HG03521 (cell line): ENCODE measurements at regions not wholly inside any gene's neighbourhood (a gene's known extent, or its start where the extent isn't known, plus 50 kb on each side); places are given as distances from the start of the nearest gene placed in this dataset.
"Not testable (repeated sequence)": the region's sequence is repeated elsewhere in the genome, so short reads cannot be mapped to it uniquely, and the experiment has no call there.

Experiments used
- ATAC-seq: cut with Tn5 transposase; IDR thresholded peaks from one replicate; pipeline ENCODE4 v1.9.1; 2021; ENCODE audit warnings: mild to moderate bottlenecking, moderate library complexity; ENCODE audit not compliant: unreplicated experiment

DNA sequence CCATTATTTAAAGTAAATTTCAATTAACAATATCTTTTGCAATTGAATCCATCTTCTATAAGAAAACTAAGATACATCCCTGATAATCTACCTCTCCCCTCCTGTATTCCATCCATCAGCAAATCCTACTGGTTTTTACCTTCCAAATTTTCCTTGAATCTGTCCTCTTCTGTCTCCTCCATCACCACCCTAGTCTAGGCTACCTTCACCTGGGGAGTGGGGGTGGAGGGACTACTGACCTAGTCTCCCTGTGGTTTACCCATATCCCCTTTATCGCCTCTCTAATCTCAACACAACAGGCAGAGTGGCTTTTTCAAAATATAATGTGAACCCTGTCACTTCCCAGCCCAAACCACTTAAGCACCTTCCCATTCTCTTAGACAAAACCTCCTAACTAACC lies 327.8 kb downstream of the FAM72C start:
- ATAC-seq, result not testable (repeated sequence)

DNA sequence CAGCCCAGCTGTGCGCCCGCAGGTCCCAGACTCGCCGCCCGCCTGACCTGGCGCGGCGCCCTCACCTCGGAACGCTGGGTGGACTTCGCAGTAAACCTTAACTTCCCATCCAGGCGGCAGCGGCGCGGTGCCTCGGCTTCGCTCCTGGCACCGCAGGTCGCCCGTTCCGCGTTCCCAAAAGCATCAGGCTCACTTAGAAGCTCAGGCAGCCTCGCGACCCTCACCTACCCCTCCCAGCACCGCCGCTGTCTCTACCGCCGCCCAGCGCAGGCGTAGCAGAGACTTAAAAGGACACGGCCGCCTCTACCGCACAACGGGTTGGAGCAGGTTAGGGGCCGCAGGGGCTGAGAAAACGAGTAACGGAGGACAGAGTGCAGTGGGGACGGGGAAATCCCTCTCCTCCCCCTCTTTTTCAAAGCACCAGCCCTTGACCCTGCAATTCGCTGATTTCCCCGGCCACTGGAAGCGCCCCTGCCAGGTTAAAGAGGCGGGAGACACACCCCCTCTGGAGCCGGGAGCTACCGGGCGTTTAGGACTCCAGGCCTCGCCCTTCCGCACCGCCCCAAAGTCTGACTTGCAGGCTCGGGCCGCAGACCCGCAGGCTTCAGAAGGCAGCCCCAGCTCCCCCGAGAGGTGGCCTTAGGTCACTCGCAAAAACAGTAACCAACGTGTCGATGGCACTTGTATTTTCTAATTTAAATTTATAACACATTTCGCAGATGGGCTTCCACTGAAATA lies 328.5 kb downstream of the FAM72C start:
- no peak for ATAC-seq

DNA sequence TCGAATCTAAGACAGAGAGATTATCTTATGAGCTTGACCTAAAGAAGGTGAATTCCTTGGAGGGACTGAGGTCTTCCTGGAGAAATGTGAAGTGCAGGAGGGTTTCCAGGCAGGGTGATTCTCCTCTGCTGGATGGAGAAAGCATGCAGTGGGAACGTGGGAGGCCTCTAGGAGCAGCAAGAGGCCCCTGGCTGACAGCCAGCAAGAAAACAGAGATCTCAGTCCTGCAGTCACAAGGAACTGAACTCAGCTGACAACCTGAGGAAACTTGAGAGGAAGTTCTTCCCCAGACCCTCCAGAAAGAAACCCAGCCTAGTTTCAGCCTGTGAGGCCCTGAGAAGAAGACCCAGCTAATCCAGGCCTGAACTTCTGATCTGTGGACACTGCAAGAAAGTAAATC lies 345.9 kb downstream of the FAM72C start:
- no peak for ATAC-seq

DNA sequence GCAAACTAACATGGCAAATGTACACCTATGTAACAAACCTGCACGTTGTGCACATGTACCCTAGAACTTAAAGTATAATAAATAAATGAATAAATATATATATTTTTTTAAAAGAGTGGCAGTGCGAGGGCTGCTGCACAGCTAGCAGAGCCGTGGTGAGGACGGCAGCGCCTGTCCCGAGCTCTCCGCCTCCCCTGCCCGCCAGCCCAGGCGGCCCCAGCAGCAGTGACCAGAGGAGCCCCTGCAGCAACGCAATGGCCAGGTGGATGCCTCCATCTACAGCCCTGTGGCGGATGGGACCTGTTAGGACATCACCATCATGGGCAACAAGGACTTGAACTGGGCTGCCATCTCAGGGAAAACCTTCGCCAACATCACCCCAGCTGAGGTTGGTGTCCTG lies 351.9 kb downstream of the FAM72C start:
- no peak for ATAC-seq

DNA sequence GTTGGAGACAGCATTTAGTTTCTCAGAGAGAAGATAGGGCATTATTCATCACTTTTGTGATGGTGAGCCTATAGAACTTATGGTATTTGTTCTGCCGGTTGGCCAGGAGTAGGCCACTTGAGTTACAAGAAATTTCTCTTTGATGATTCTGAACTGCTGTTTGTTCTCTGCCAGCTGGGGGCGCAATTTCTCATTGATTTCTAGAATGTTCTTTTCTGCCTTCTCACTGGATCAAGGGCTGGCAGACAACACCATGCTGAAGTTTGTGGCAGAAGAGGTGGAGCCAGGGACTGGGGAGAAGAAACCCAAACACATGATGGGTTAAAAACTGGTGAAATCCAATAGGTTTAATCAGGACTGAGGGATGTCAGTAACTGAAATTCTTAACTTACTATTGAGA lies 360.6 kb downstream of the FAM72C start:
- no peak for ATAC-seq

DNA sequence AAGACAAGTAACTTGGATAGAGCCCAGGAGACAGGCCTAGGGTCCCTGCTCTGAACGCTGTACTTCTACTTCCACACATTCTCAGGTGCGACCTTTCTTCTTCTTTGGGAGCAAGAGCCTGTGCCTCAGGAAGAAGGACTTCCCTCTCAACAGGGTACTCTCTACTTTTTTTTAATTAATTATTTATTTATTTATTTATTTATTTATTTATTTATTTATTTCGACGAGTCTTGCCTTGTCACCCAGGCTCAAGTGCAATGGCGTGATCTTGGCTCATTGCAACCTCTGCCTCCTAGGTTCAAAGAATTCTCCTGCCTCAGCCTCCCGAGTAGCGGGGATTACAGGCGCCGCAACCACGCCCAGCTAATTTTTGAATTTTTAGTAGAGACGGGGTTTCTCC lies 361.6 kb downstream of the FAM72C start:
- no peak for ATAC-seq

DNA sequence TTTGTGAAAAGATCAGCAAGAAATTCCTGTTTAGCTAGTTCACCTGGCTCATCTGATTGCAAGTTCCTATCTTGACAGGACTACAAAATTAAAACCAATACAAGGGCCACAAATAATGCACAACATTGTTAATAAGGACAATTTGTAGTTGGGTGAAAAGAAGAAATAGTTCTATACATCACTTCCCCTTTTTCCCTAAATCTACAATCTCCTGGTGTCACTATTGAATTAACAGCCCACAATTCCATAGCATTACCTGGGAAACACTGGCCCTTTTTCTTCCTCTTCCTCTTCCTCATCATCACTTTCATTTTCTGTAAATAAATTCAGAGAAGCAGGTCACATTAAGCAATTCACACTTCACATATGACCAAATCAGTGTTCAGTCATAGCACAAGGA lies 366.9 kb downstream of the FAM72C start:
- no peak for ATAC-seq

DNA sequence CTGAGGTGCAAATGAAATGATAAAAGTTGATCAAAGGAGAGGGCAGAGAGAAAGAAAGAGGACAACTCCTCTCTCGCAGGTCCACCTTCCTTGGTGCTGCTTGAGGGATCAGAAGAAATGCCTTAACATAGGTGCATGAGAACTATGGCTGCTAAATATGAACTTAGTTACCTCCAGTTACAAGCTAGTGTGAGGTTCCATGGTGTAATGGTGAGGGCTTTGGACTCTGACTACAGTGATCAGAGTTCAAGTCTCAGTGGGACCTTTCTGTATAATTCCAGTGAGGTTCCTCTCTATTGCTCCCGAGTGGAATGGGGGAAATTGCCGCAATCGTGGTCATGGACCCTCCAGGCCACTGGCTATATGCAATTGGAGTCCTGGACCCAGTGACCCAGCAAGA lies 387.3 kb downstream of the FAM72C start:
- ATAC-seq, result no peak

DNA sequence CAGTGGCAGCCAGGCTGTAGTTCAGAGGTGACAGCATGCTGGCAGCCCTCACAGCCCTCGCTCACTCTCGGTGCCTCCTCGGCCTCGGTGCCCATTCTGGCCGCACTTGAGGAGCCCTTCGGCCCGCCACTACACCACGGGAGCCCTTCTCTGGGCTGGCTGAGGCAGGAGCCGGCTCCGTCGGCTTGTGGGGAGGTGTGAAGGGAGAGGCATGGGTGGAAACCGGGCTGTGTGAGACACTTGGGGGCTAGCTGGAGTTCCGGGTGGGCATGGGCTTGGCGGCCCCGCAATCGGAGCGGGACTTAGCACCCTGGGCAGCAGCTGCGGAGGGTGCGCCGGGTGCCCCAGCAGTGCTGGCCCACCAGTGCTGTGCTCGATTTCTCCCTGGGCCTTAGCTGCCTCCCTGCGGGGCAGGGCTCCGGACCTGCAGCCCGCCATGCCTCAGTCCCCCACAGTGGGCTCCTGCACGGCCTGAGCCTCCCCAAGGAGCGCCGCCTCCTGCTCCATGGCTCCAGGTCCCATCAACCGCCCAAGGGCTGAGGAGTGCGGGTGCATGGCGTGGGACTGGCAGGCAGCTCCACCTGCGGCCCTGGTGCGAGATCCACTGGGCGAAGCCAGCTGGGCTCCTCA lies 396.8 kb downstream of the FAM72C start:
- ATAC-seq, result no peak

DNA sequence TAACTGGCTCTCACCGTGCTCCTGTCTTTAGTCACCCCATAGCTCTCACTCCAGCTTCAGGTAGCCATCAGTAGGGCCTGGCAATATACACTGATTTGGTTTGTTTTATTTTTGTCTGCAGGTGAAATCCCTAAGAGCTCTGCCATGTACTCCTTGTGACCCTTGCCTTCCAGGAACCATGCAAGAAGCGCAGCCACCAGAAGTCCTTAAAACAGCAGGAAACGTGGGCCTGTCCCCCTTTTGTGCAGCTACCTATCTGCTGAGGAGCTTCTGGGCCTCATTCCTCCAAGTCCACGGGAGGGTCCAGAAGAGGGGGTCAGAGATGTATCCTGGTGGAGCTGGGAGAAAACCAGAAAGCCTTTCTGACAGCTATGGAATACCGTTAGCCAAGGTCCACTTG lies 399.1 kb downstream of the FAM72C start:
- ATAC-seq, result not testable (repeated sequence)

DNA sequence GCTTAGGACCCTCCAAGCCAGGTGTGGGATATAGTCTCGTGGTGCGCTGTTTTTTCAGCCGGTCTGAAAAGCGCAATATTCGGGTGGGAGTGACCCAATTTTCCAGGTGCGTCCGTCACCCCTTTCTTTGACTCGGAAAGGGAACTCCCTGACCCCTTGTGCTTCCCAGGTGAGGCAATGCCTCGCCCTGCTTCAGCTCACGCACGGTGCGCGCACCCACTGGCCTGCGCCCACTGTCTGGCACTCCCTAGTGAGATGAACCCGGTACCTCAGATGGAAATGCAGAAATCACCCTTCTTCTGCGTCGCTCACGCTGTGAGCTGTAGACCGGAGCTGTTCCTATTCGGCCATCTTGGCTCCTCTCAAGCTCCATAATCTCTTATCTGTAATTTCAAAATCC lies 408.0 kb downstream of the FAM72C start:
- not testable (repeated sequence) for ATAC-seq

DNA sequence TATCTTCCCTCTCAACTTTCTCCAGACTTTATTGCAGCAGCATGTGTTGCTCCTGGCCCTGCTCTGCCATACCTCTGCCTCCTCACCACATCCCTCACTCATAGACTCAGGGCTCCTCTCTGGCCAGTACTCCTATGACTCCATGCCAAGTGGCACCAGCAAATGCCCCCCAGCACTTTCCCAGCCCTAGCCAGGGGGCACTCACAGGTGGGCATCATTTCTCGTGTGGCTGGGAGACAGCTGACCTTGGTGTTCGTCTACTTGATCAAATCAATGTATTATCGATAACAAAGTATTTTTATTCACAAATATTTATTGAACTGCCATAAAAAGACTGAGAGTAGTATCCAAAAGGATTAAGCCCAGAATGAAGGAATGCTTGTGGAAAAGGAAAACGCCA lies 418.2 kb downstream of the FAM72C start:
- no peak for ATAC-seq

DNA sequence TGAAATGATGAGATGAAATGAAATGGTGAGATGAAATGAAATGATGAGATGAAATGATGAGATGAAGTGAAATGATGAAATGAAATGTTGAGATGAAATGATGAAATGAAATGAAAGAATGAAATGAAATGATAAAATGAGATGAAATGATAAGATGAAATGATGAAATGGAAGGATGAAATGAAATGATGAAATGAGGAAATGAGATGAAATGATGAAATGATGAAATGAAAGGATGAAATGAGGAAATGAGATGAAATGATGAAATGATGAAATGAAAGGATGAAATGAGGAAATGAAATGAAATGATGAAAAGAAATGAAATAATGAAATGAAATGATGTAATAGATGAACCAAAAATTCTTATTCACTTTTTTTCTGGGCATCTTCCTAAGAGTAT lies 467.1 kb downstream of the FAM72C start:
- not testable (repeated sequence) for ATAC-seq

DNA sequence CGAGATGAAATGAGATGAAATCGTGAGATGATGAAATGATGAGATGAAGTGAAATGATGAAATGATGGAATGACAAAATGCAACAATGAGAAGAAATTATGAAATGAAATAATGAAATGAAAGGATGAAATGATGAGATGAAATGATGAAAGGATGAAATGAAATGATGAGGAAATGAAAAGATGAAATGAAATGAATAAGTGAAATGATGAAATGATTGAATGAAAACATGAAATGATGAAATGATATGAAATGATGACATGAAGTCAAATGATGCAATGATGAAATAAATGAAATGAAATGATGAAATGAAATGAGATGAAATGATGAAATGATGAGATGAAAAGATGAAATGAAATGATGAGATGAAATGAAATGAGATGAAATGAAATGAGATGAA lies 467.7 kb downstream of the FAM72C start:
- ATAC-seq, result not testable (repeated sequence)

DNA sequence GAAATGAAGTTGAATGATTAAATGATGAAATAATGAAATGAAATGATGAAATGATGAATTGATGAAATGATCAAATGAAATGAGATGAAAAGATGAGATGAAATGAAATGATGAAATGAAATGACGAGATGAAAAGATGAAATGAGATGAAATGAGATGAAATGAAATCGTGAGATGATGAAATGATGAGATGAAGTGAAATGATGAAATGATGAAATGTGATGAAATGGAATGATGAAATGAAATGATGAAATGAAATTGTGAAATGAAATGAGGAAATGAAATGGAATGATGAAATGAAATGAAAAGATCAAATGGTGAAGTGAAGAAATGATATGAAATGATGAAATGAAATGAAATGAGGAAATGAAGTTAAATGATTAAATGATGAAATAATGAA lies 468.7 kb downstream of the FAM72C start:
- ATAC-seq, result not testable (repeated sequence)

DNA sequence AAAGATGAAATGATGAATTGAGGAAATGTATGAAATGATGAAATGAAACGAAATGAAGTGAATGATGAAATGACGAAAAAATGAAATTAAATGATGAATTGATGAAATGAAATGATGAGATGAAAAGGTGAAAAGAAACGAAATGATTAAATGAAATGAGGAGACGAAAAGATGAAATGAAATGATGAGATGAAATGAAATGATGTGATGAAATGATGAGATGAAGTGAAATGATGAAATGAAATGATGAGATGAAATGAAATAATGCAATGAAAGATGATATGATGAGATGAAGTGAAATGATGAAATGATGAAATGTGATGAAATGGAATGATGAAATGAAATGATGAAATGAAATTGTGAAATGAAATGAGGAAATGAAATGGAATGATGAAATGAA lies 469.7 kb downstream of the FAM72C start:
- not testable (repeated sequence) for ATAC-seq

DNA sequence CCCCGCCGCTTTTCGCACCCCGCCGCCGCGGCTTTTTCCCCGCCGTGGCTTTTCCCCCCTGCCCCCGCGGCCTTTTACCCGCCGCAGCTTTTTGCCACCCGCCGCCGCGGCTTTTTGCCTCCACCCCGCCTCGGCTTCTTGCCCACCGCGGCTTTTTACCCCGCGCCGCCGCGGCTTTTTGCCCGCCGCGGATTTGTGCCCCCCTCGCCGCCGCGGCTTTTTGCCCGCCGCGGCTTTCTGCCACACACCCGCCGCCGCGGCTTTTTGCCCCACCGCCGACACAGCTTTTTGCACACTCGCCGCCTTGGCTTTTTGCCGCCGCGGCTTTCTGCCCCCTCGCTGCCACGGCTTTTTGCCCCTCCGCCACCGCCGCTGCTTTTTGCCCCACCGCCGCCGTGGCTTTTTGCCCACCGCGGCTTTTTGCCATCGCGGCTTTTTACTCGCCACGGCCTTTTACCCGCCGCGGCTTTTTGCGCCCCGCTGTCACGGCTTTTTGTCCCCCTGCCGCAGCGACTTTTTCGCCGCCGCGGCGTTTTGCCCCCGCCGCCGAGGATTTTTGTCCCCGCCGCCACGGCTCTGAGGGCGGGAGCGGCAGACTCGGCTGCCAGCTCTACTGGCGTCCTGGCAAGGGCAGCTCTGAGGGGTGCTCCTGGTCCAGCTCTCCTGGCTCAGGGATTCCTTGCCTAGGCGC lies 473.6 kb downstream of the FAM72C start:
- not testable (repeated sequence) for ATAC-seq

DNA sequence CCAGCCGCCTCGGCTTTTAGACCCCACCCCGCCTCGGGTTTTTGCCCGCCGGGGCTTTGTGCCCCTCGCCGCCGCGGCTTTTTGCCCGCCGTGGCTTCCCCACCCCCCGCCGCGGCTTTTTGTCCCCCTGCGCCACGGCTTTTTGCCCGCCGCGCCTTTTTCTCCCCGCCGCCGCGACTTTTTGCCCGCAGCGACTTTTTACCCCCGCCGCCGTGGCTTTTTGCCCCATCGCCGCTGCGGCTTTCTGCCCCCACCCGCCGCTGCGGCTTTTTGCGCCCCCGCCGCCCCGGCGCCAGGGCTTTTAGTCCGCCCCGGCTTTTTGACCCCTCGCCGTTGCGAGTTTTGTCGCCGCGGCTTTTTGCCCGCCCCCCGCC lies 474.4 kb downstream of the FAM72C start:
- no peak for ATAC-seq

DNA sequence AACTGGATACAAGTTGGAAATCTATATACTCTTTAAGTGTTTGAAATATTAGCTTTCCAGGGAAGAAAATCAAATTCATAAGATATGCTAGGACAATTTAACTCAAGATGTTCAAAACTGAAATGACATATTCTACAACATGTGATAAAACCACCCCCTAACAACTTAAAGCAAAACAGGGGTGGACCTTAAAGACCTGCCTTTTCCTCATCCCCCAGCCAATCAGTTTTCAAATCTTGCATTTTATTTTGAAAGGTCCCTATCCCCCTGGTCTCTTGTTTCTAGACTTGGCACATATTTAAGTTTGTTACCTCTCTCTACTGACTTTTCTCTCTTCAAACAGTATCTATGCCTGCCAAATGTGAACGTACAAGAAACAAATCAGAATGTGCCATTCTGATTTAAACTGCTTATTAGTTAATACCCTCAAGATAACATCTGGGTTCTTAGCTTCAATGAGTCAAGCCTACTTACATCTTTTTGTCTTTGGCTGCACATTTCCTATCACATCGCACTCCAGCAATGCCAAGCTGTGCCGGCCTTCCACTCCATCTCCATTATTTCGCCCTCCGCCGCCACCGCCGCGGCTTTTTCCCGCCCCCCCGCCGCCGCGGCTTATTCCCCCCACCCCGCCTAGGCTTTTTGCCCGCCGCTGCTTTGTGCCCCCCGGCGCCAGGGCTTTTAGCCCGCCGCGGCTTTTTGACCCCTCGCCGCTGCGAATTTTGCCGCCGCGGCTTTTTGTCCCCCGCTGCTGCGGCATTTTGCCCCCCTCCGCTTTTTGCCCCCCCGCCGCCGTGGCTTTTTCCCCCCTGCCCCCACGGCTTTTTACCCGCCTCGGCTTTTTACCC lies 475.0 kb downstream of the FAM72C start:
- not testable (repeated sequence) for ATAC-seq
